ENCODE measurements at regions not wholly inside any gene's neighbourhood (a gene's known extent, or its start where the extent isn't known, plus 50 kb on each side); places are given as distances from the start of the nearest gene placed in this dataset.

DNA sequence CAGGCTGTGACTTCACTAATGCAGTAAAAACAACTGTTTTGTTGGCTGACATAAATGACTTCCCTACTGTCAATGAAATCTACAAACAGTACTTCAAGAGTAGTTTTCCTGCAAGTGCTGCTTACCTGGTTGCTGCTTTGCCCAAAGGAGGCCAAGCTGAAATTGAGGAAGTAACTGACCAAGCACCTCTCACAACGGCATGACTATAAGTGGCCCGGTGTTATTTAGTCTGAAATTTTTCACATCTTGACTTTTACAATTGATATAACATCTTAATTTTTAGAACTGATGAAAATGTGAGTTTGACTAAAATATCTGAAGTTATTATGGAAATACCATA is 274.9 kb upstream of the NR5A2 start:
- no peak overlapping the region for H3K4me3 ChIP-seq
- intact Hi-C loops (cut with DNase I) = no loop called here
- H3K9me3 ChIP-seq = no peaks in the 10 kb centered on the region
- H3K4me1 ChIP-seq = no peaks in the 10 kb centered on the region
- TF ChIP-seq POLR2A (IDR thresholded peaks at IDR 0.05) (no peak), EP300 (IDR thresholded peaks at IDR 0.05) (no peak), POLR2AphosphoS5 (IDR thresholded peaks at IDR 0.05) (no peak)
- TF ChIP-seq, protein P1, sequence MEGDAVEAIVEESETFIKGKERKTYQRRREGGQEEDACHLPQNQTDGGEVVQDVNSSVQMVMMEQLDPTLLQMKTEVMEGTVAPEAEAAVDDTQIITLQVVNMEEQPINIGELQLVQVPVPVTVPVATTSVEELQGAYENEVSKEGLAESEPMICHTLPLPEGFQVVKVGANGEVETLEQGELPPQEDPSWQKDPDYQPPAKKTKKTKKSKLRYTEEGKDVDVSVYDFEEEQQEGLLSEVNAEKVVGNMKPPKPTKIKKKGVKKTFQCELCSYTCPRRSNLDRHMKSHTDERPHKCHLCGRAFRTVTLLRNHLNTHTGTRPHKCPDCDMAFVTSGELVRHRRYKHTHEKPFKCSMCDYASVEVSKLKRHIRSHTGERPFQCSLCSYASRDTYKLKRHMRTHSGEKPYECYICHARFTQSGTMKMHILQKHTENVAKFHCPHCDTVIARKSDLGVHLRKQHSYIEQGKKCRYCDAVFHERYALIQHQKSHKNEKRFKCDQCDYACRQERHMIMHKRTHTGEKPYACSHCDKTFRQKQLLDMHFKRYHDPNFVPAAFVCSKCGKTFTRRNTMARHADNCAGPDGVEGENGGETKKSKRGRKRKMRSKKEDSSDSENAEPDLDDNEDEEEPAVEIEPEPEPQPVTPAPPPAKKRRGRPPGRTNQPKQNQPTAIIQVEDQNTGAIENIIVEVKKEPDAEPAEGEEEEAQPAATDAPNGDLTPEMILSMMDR (IDR thresholded peaks at IDR 0.05) = no peak
- H3K36me3 ChIP-seq = no peaks in the 10 kb centered on the region
- no peak for DNase-seq
- 73 to 85% methylated on average over 2 of the region's 2 CpGs for WGBS, 2 donors
- peaks cover 0 to 6% (median 0%) of the 10 kb centered on the region in 3 donors for H3K27me3 ChIP-seq
- H3K27ac ChIP-seq = no peak overlapping the region

DNA sequence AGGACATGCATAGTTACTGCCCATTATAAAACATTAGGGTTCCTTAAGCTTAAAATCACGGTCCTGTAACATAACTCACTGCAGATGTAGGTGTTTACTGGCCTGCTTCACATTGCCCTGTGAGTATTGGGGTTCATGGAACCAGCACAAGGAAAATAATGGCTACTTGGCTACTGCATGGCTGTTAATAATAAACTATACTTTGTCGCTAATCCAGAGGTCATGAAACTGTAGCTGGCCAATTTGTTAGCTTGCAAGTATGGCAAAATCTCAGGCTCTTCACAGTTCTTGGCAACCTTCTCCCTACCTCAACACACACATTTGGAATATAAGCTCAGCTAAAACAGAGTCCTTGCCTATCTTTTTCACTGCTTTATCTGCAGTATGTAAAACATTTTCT is 274.0 kb upstream of the NR5A2 start:
- Histone ChIP-seq H3K36me3 (no peaks in the 10 kb centered on the region), H3K9me3 (no peaks in the 10 kb centered on the region), H3K27me3 (no peaks in the 10 kb centered on the region), H3K27ac (no peak overlapping the region), H3K4me3 (no peak overlapping the region), H3K4me1 (no peaks in the 10 kb centered on the region)
- no peak for DNase-seq
- 69 to 90% methylated on average over 2 of the region's 2 CpGs for WGBS, 2 donors
- intact Hi-C loops (cut with DNase I) = no loop called here
- TF ChIP-seq EP300 (IDR thresholded peaks at IDR 0.05) = no peak

DNA sequence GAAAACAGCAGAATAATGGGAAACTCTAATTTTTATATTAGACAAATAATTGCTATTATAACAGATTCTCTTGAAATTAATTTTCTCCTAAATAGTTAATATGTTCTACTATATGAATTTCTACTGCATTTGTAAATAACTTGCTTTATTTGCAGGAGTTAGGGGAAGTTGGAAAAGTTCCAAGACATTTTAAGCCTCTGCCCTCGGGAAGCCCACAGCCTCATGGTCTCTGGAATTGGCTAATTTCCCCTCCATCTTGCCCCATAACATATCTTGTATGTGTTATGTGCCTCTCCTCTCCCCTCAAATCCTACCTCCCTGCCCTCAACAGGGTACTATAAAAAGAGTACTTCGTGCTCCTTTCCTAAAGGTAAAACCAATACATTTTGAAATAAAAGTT is 271.4 kb upstream of the NR5A2 start:
- WGBS, 2 donors = 31 to 47% methylated on average over 2 of the region's 2 CpGs
- H3K27me3 ChIP-seq = no peaks in the 10 kb centered on the region

DNA sequence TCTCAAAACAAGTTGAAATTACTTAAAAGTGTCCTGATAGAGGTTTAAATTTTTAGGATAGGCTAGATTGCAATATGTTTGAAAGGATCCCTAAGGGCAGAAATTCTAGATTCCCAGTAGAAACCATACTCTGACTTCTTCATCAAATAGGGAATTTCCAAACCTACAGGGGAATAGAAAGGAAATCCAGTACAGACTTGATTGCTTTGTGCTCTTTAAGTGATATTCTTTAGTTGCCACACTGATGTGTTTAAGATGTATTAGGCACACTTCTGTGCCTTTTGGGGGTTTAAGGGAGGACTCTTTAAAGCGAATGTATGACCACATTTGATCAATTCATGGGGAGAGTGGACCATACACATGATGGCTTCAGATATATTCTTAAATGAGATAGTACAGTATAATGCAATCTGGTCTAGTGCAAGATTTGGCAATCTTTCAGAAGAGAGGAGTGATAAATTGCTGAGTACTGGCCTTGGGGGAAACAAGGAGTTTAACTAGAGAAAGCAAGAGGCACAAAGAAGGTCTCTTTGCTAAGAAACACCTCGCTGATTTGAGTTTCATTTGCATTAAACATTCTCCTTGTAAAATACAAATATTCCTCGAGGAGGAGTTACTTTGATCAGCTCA is 268.8 kb upstream of the NR5A2 start:
- intact Hi-C loops (cut with DNase I) = no loop called here
- no peak for DNase-seq
- Histone ChIP-seq H3K27ac (no peak overlapping the region), H3K27me3 (no peaks in the 10 kb centered on the region), H3K4me1 (no peaks in the 10 kb centered on the region), H3K4me3 (no peak overlapping the region), H3K36me3 (no peaks in the 10 kb centered on the region), H3K9me3 (no peaks in the 10 kb centered on the region)
- 66 to 85% methylated on average over 3 of the region's 3 CpGs for WGBS, 2 donors
- TF ChIP-seq POLR2A (IDR thresholded peaks at IDR 0.05) (no peak), EP300 (IDR thresholded peaks at IDR 0.05) (no peak)
- TF ChIP-seq, protein P1 (IDR thresholded peaks at IDR 0.05) = no peak

More for the DNA sequence above, 271.4 kb upstream of the NR5A2 start:
- Histone ChIP-seq H3K9me3 (no peaks in the 10 kb centered on the region), H3K27ac (no peak overlapping the region), H3K36me3 (no peaks in the 10 kb centered on the region), H3K4me3 (no peak overlapping the region), H3K4me1 (no peaks in the 10 kb centered on the region)
- intact Hi-C loops (cut with DNase I) = no loop called here
- no peak for TF ChIP-seq EP300 (IDR thresholded peaks at IDR 0.05)
- TF ChIP-seq, protein P1 (IDR thresholded peaks at IDR 0.05) = no peak
- TF ChIP-seq POLR2A (IDR thresholded peaks at IDR 0.05) = no peak
- no peak for TF ChIP-seq POLR2AphosphoS5 (IDR thresholded peaks at IDR 0.05)
- DNase-seq = no peak

GRCh38 chr1:199759268-199759730 is 268.2 kb upstream of the NR5A2 start:
- 47 to 77% methylated on average over 3 of the region's 3 CpGs for WGBS, 2 donors
- no peak for TF ChIP-seq POLR2A (IDR thresholded peaks at IDR 0.05)
- TF ChIP-seq EP300 (IDR thresholded peaks at IDR 0.05) = no peak
- TF ChIP-seq, protein P1 (IDR thresholded peaks at IDR 0.05) = no peak
- TF ChIP-seq POLR2AphosphoS5 (IDR thresholded peaks at IDR 0.05) = no peak
- no peaks in the 10 kb centered on the region for H3K4me1 ChIP-seq
- intact Hi-C loops (cut with DNase I) = no loop called here
- H3K36me3 ChIP-seq = no peaks in the 10 kb centered on the region
- no peak overlapping the region for H3K27ac ChIP-seq
- H3K4me3 ChIP-seq = no peak overlapping the region
- H3K9me3 ChIP-seq = no peaks in the 10 kb centered on the region
- DNase-seq = no peak
- H3K27me3 ChIP-seq = no peaks in the 10 kb centered on the region

Data from sigmoid colon (tissue), 6 donors.